ENCODE measurements at regions not wholly inside any gene's neighbourhood (a gene's known extent, or its start where the extent isn't known, plus 50 kb on each side); places are given as distances from the start of the nearest gene placed in this dataset.

GRCh38 chr10:31635415-31636065, 293.1 kb downstream of the ARHGAP12 start:
- DNase-seq, result no peak

- no peak for DNase-seq
Observed at GRCh38 chr10:31635009-31635408, 293.6 kb downstream of the ARHGAP12 start.

GRCh38 chr10:31630861-31631567, 297.6 kb downstream of the ARHGAP12 start:
- no peak for DNase-seq

- no peak for DNase-seq
Observed at GRCh38 chr10:31625566-31625965, 303.1 kb downstream of the ARHGAP12 start.

GRCh38 chr10:31624611-31625010, 304.0 kb downstream of the ARHGAP12 start:
- DNase-seq, result no peak

GRCh38 chr10:31623947-31624346, 304.7 kb downstream of the ARHGAP12 start:
- DNase-seq, result no peak

- no peak for DNase-seq
Observed at GRCh38 chr10:31623466-31623865, 304.4 kb downstream of the ZEB1 start.

GRCh38 chr10:31622978-31623377, 304.0 kb downstream of the ZEB1 start:
- no peak for DNase-seq

GRCh38 chr10:31621733-31622132, 302.7 kb downstream of the ZEB1 start:
- DNase-seq, result no peak

GRCh38 chr10:31620226-31621151, 301.5 kb downstream of the ZEB1 start:
- no peak for DNase-seq

- no peak for DNase-seq
Observed at GRCh38 chr10:31619531-31620061, 300.6 kb downstream of the ZEB1 start.

- DNase-seq, result no peak
Observed at GRCh38 chr10:31618541-31619291, 299.7 kb downstream of the ZEB1 start.

GRCh38 chr10:31617757-31618156, 298.7 kb downstream of the ZEB1 start:
- no peak for DNase-seq

GRCh38 chr10:31617133-31617532, 298.1 kb downstream of the ZEB1 start:
- DNase-seq, result no peak

- DNase-seq, result no peak
Observed at GRCh38 chr10:31615129-31615528, 296.1 kb downstream of the ZEB1 start.

- no peak for DNase-seq
Observed at GRCh38 chr10:31614611-31615010, 295.6 kb downstream of the ZEB1 start.

- DNase-seq, result no peak
Observed at GRCh38 chr10:31612082-31612481, 293.1 kb downstream of the ZEB1 start.

- DNase-seq, result no peak
Observed at GRCh38 chr10:31611161-31611560, 292.1 kb downstream of the ZEB1 start.

- DNase-seq, result no peak
Observed at GRCh38 chr10:31607481-31607880, 288.5 kb downstream of the ZEB1 start.

GRCh38 chr10:31606841-31607240, 287.8 kb downstream of the ZEB1 start:
- no peak for DNase-seq

- no peak for DNase-seq
Observed at GRCh38 chr10:31605861-31606525, 287.0 kb downstream of the ZEB1 start.

- DNase-seq, result no peak
Observed at GRCh38 chr10:31605426-31605825, 286.4 kb downstream of the ZEB1 start.

Data from activated effector memory CD4-positive, alpha-beta T cell treated with Interleukin-2 at 50 U/mL for 16 hours (primary cell).